Small intestine (tissue), 7 donors: ENCODE measurements at regions not wholly inside any gene's neighbourhood (a gene's known extent, or its start where the extent isn't known, plus 50 kb on each side); places are given as distances from the start of the nearest gene placed in this dataset.

Experiments used
- DNase-seq, 2 donors: peaks; one replicate each; pipeline versions ENCODE4 v3.0.0 to v3.0.0-alpha.2; 2013
- FAIRE-seq: peaks from 2 replicates; lab custom pipeline; 2012; peaks lifted over from hg19 to GRCh38; lab: Jason Lieb, UNC
- H3K27ac ChIP-seq, 3 donors: one replicate each; pipeline ENCODE4 v1.5.1; 2013; ENCODE audit warnings: low read length in 2 of 3, mild to moderate bottlenecking in 2 of 3, control low read depth in 1 of 3, inconsistent platforms in 1 of 3, low read depth in 1 of 3, moderate library complexity in 1 of 3
- H3K27me3 ChIP-seq, 3 donors: one replicate each; pipeline ENCODE4 v1.6.1; 2013; ENCODE audit warnings: low read length in 3 of 3, inconsistent platforms in 1 of 3; ENCODE audit not compliant: control insufficient read depth in 3 of 3, insufficient read depth in 3 of 3
- H3K36me3 ChIP-seq, 3 donors: one replicate each; pipeline ENCODE4 v1.6.1; 2013; ENCODE audit warnings: low read length in 3 of 3, inconsistent platforms in 1 of 3, low read depth in 1 of 3, mild to moderate bottlenecking in 1 of 3, moderate library complexity in 1 of 3; ENCODE audit not compliant: control insufficient read depth in 3 of 3, insufficient read depth in 2 of 3
- H3K4me1 ChIP-seq, 3 donors: one replicate each; pipeline ENCODE4 v1.6.1; 2013; ENCODE audit warnings: low read length in 2 of 3, inconsistent platforms in 1 of 3, low read depth in 1 of 3, mild to moderate bottlenecking in 1 of 3, moderate library complexity in 1 of 3; ENCODE audit not compliant: control insufficient read depth in 3 of 3, insufficient read depth in 2 of 3
- H3K4me3 ChIP-seq, 3 donors: one replicate each; pipeline ENCODE4 v1.5.1; 2013; ENCODE audit warnings: low read length in 3 of 3, control low read depth in 1 of 3, inconsistent platforms in 1 of 3, low read depth in 1 of 3, mild to moderate bottlenecking in 1 of 3, moderate library complexity in 1 of 3
- H3K9me3 ChIP-seq, 2 donors: one replicate each; pipeline ENCODE4 v1.6.1; 2013; ENCODE audit warnings: low read depth in 1 of 2, low read length in 1 of 2; ENCODE audit not compliant: control insufficient read depth in 2 of 2, insufficient read depth in 1 of 2
- WGBS, 3 donors: extraction: QIAGEN DNeasy Blood & Tissue Kit; methylation state at CpG; one replicate each; pipeline ENCODE4 v1.1.7; 2013; 5-methylcytosine and 5-hydroxymethylcytosine counted together
- donor health status: healthy with polysubstance abuse.
- donor health status: control.
- donor health status: control.
- donor health status: Bipolar disorder and iron deficiency.
- donor health status: healthy.

GRCh38 chr21:16473988-16474387 lies 744.2 kb downstream of the USP25 start:
- 67 to 85% (median 75%) methylated on average over 2 of the region's 2 CpGs for WGBS, 3 donors
- H3K27me3 ChIP-seq, result no peaks in the 10 kb centered on the region
- no peaks in the 10 kb centered on the region for H3K36me3 ChIP-seq
- no peak overlapping the region for H3K4me3 ChIP-seq
- DNase-seq (no peak), FAIRE-seq (no peak)
- no peaks in the 10 kb centered on the region for H3K4me1 ChIP-seq
- no peak overlapping the region for H3K27ac ChIP-seq
- no peaks in the 10 kb centered on the region for H3K9me3 ChIP-seq

- no peak overlapping the region for H3K27ac ChIP-seq
- 48 to 51% (median 51%) methylated on average over 2 of the region's 2 CpGs for WGBS, 3 donors
- no peak overlapping the region for H3K4me3 ChIP-seq
- H3K27me3 ChIP-seq, result no peaks in the 10 kb centered on the region
- H3K36me3 ChIP-seq, result no peaks in the 10 kb centered on the region
- H3K9me3 ChIP-seq, result no peaks in the 10 kb centered on the region
- no peak for DNase-seq
- H3K4me1 ChIP-seq, result no peaks in the 10 kb centered on the region
- FAIRE-seq, result no peak
Measured at GRCh38 chr21:16476056-16476825, 746.5 kb downstream of the USP25 start.

- Histone ChIP-seq H3K9me3 (no peaks in the 10 kb centered on the region), H3K4me1 (no peaks in the 10 kb centered on the region), H3K27ac (no peak overlapping the region), H3K36me3 (no peaks in the 10 kb centered on the region), H3K27me3 (no peaks in the 10 kb centered on the region), H3K4me3 (no peak overlapping the region)
- FAIRE-seq (no peak), DNase-seq (no peak)
- WGBS, 3 donors, result 63 to 76% (median 65%) methylated on average over 2 of the region's 2 CpGs
Measured at GRCh38 chr21:16488042-16488441, 758.3 kb downstream of the USP25 start.

- WGBS, 3 donors, result 89 to 92% (median 90%) methylated on average over 5 of the region's 5 CpGs
Measured at GRCh38 chr21:16492356-16492755, 762.6 kb downstream of the USP25 start.

GRCh38 chr21:16492892-16493291 lies 763.1 kb downstream of the USP25 start:
- no peak for FAIRE-seq
- Histone ChIP-seq H3K27ac (no peak overlapping the region), H3K36me3 (no peaks in the 10 kb centered on the region), H3K4me3 (no peak overlapping the region), H3K9me3 (no peaks in the 10 kb centered on the region), H3K4me1 (no peaks in the 10 kb centered on the region), H3K27me3 (no peaks in the 10 kb centered on the region)
- DNase-seq, result no peak

More at GRCh38 chr21:16492356-16492755, 762.6 kb downstream of the USP25 start:
- Histone ChIP-seq H3K9me3 (no peaks in the 10 kb centered on the region), H3K4me1 (no peaks in the 10 kb centered on the region), H3K4me3 (no peak overlapping the region), H3K27ac (no peak overlapping the region), H3K36me3 (no peaks in the 10 kb centered on the region), H3K27me3 (no peaks in the 10 kb centered on the region)
- DNase-seq (no peak), FAIRE-seq (no peak)

- DNase-seq (no peak), FAIRE-seq (no peak)
- H3K36me3 ChIP-seq, result no peaks in the 10 kb centered on the region
- H3K4me1 ChIP-seq, result no peaks in the 10 kb centered on the region
- no peaks in the 10 kb centered on the region for H3K9me3 ChIP-seq
- 82 to 91% (median 85%) methylated on average over 2 of the region's 2 CpGs for WGBS, 3 donors
- H3K27ac ChIP-seq, result no peak overlapping the region
- H3K4me3 ChIP-seq, result no peak overlapping the region
- no peaks in the 10 kb centered on the region for H3K27me3 ChIP-seq
Measured at GRCh38 chr21:16496609-16497008, 766.8 kb downstream of the USP25 start.

GRCh38 chr21:16500271-16500670 lies 770.5 kb downstream of the USP25 start:
- DNase-seq (no peak), FAIRE-seq (no peak)
- Histone ChIP-seq H3K36me3 (no peaks in the 10 kb centered on the region), H3K27ac (no peak overlapping the region), H3K9me3 (no peaks in the 10 kb centered on the region), H3K27me3 (no peaks in the 10 kb centered on the region), H3K4me1 (no peaks in the 10 kb centered on the region), H3K4me3 (no peak overlapping the region)
- 36 to 65% (median 47%) methylated on average over 2 of the region's 2 CpGs for WGBS, 3 donors

GRCh38 chr21:16502273-16502672 lies 772.5 kb downstream of the USP25 start:
- Histone ChIP-seq H3K9me3 (no peaks in the 10 kb centered on the region), H3K4me3 (no peak overlapping the region), H3K27ac (no peak overlapping the region), H3K4me1 (no peaks in the 10 kb centered on the region), H3K36me3 (no peaks in the 10 kb centered on the region), H3K27me3 (no peaks in the 10 kb centered on the region)
- 77 to 88% (median 85%) methylated on average over 6 of the region's 6 CpGs for WGBS, 3 donors
- DNase-seq, result no peak
- no peak for FAIRE-seq

- 88 to 96% (median 90%) methylated on average over 2 of the region's 2 CpGs for WGBS, 3 donors
Measured at GRCh38 chr21:16502897-16503296, 773.1 kb downstream of the USP25 start.

More at GRCh38 chr21:16502897-16503296, 773.1 kb downstream of the USP25 start:
- Histone ChIP-seq H3K4me1 (no peaks in the 10 kb centered on the region), H3K27me3 (no peaks in the 10 kb centered on the region), H3K4me3 (no peak overlapping the region), H3K36me3 (no peaks in the 10 kb centered on the region), H3K9me3 (no peaks in the 10 kb centered on the region), H3K27ac (no peak overlapping the region)
- FAIRE-seq, result no peak
- DNase-seq, result no peak
